ENCODE measurements at regions not wholly inside any gene's neighbourhood (a gene's known extent, or its start where the extent isn't known, plus 50 kb on each side); places are given as distances from the start of the nearest gene placed in this dataset.
A peak's percentile ranks its signal among the peaks of the same experiment; 100 is the strongest.

DNA sequence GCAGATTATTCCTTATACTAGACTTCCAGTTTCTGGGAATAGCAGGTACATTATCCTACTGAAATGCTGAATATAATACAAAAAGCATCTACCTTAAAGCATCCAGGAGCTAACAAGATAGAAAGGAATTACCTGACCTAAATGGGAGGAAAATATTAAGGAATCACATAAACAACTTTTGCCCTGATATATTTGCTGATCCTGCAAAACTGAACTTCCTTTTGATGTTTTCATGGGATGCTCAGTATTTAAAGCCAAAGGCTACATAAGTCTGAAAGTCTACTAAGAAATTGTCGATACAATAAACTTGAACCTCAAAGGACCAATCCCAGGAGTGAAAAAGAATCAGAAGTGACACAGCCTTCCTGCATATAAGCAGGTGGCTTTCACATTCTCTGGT is 85.6 kb upstream of the C1orf21 start:
- intact Hi-C loops (cut with DNase I; ENCODE audit: low total_unique reads), result no loop called here
- H3K27ac ChIP-seq, result peak overlapping the region in 7 of 8 donors; percentile 1 to 52 (median 15)
- no peak overlapping the region for H3K4me3 ChIP-seq
- peaks cover 13 to 45% (median 26%) of the 10 kb centered on the region in 6 donors for H3K4me1 ChIP-seq
- H3K27me3 ChIP-seq (replicated peaks in 1 of 7), result no peaks in the 10 kb centered on the region
- no peak for DNase-seq
- no peaks in the 10 kb centered on the region for H3K36me3 ChIP-seq
- TF ChIP-seq POLR2A (IDR thresholded peaks at IDR 0.05) (no peak), POLR2AphosphoS5 (IDR thresholded peaks at IDR 0.05) (no peak)
- TF ChIP-seq, protein P1, sequence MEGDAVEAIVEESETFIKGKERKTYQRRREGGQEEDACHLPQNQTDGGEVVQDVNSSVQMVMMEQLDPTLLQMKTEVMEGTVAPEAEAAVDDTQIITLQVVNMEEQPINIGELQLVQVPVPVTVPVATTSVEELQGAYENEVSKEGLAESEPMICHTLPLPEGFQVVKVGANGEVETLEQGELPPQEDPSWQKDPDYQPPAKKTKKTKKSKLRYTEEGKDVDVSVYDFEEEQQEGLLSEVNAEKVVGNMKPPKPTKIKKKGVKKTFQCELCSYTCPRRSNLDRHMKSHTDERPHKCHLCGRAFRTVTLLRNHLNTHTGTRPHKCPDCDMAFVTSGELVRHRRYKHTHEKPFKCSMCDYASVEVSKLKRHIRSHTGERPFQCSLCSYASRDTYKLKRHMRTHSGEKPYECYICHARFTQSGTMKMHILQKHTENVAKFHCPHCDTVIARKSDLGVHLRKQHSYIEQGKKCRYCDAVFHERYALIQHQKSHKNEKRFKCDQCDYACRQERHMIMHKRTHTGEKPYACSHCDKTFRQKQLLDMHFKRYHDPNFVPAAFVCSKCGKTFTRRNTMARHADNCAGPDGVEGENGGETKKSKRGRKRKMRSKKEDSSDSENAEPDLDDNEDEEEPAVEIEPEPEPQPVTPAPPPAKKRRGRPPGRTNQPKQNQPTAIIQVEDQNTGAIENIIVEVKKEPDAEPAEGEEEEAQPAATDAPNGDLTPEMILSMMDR (IDR thresholded peaks at IDR 0.05 in 8 of 11, conservative IDR thresholded peaks at IDR 0.05 in 3 of 11), result no peak
- peaks cover 0 to 15% (median 10%) of the 10 kb centered on the region in 8 donors for H3K9me3 ChIP-seq
- 44 to 81% (median 70%) methylated on average over 1 of the region's 1 CpG for WGBS, 5 donors

DNA sequence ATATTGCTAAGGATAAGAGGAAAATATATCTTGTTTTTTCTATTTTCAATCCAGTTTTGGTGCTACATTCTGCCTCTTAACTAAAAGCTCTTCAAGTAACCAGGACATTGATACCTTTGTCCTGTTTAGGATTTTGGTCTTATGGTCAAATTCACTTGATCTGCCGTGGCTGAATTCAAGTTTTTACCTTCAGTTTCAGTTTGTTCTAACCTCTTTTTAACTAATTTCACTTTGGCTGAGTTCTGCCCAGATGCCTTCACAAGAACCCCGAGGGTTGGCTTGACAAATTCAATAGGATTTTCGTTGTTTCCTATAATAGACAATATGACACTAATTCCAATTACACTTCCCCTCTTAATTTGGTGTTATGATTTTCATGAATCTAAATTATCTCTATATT is 84.5 kb upstream of the C1orf21 start:
- peak overlapping the region in 2 of 8 donors; percentile 22 to 26 for H3K27ac ChIP-seq
- H3K36me3 ChIP-seq, result no peaks in the 10 kb centered on the region
- H3K4me3 ChIP-seq, result no peak overlapping the region
- peaks cover 9 to 38% (median 24%) of the 10 kb centered on the region in 6 donors for H3K4me1 ChIP-seq
- 74 to 86% (median 79%) methylated on average over 3 of the region's 3 CpGs for WGBS, 5 donors
- no peaks in the 10 kb centered on the region for H3K27me3 ChIP-seq (replicated peaks in 1 of 7)
- TF ChIP-seq POLR2A (IDR thresholded peaks at IDR 0.05) (no peak), POLR2AphosphoS5 (IDR thresholded peaks at IDR 0.05) (no peak)
- TF ChIP-seq, protein P1 (IDR thresholded peaks at IDR 0.05 in 8 of 11, conservative IDR thresholded peaks at IDR 0.05 in 3 of 11), result no peak
- peaks cover 0 to 15% (median 10%) of the 10 kb centered on the region in 8 donors for H3K9me3 ChIP-seq
- intact Hi-C loops (cut with DNase I; ENCODE audit: low total_unique reads), result no loop called here
- no peak for DNase-seq

DNA sequence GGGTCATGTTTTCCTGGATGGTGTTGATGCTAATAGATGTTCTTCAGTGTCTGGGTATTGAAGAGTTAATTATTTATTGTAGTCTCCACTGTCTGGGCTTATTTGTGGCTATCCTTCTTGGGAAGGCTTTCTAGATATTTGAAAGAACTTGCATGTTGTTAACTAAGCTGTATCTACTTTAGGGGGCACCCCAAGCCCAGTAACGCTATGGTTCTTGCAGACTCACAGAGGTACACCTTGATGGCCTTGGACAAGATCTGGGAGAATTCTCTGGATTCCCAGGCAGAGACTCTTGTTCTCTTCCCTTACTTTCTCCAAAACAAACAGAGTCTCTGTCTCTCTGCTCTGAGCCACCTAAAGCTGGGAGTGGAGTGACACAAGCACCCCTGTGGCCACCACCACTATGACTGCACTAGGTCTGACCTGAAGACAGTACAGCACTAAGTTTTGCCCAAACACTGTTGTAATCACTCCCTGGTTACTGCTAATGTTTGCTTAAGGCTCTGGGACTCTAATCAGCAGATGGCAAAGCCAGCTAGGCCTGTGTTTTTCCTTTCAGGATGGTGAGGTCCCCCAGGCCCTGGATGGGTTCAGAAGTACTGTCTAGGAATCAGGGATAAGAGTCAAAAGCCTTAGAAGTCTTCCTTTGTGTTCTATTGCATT is 76.5 kb upstream of the C1orf21 start:
- intact Hi-C loops (cut with DNase I; ENCODE audit: low total_unique reads), result no loop called here
- H3K4me3 ChIP-seq, result no peak overlapping the region
- no peaks in the 10 kb centered on the region for H3K4me1 ChIP-seq
- H3K27me3 ChIP-seq (replicated peaks in 1 of 7), result peaks cover 0 to 6% (median 0%) of the 10 kb centered on the region in 7 donors
- H3K36me3 ChIP-seq, result no peaks in the 10 kb centered on the region
- no peak overlapping the region for H3K27ac ChIP-seq
- TF ChIP-seq POLR2A (IDR thresholded peaks at IDR 0.05) (no peak), POLR2AphosphoS5 (IDR thresholded peaks at IDR 0.05) (no peak)
- TF ChIP-seq, protein P1 (IDR thresholded peaks at IDR 0.05 in 8 of 11, conservative IDR thresholded peaks at IDR 0.05 in 3 of 11), result no peak
- no peak for DNase-seq
- WGBS, 5 donors, result 78 to 95% (median 90%) methylated on average over 1 of the region's 1 CpG
- no peaks in the 10 kb centered on the region for H3K9me3 ChIP-seq

DNA sequence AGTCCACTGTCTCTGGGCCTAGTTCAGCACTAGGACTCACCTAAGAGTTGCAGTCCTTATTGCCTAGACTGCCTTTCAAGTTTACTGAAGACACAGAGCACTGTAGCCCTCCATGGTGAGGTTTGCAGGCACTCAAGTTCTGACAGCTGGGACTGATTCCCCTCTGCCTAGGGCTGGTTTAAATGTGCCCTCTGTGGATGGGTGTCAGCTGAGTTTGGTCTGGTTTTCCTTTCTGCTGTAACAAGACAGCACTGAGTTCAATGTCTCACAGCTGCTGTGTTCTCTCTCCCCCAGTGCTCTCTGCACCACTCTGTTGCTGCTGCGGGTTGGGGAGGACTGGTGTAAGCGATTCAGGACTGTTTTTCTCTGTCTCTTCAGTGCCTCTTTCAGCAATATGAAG is 75.2 kb upstream of the C1orf21 start:
- no peak overlapping the region for H3K4me3 ChIP-seq
- H3K9me3 ChIP-seq, result no peaks in the 10 kb centered on the region
- intact Hi-C loops (cut with DNase I; ENCODE audit: low total_unique reads), result no loop called here
- H3K27ac ChIP-seq, result no peak overlapping the region
- no peaks in the 10 kb centered on the region for H3K36me3 ChIP-seq
- no peak for DNase-seq
- H3K4me1 ChIP-seq, result no peaks in the 10 kb centered on the region
- TF ChIP-seq, protein P1 (IDR thresholded peaks at IDR 0.05 in 8 of 11, conservative IDR thresholded peaks at IDR 0.05 in 3 of 11), result no peak
- TF ChIP-seq POLR2AphosphoS5 (IDR thresholded peaks at IDR 0.05), result no peak
- TF ChIP-seq POLR2A (IDR thresholded peaks at IDR 0.05), result no peak
- WGBS, 5 donors, result 74 to 95% (median 91%) methylated on average over 2 of the region's 2 CpGs
- H3K27me3 ChIP-seq (replicated peaks in 1 of 7), result peaks cover 0 to 6% (median 0%) of the 10 kb centered on the region in 7 donors

Data from spleen (tissue), 11 donors.